ENCODE measurements at regions not wholly inside any gene's neighbourhood (a gene's known extent, or its start where the extent isn't known, plus 50 kb on each side); places are given as distances from the start of the nearest gene placed in this dataset.

DNA sequence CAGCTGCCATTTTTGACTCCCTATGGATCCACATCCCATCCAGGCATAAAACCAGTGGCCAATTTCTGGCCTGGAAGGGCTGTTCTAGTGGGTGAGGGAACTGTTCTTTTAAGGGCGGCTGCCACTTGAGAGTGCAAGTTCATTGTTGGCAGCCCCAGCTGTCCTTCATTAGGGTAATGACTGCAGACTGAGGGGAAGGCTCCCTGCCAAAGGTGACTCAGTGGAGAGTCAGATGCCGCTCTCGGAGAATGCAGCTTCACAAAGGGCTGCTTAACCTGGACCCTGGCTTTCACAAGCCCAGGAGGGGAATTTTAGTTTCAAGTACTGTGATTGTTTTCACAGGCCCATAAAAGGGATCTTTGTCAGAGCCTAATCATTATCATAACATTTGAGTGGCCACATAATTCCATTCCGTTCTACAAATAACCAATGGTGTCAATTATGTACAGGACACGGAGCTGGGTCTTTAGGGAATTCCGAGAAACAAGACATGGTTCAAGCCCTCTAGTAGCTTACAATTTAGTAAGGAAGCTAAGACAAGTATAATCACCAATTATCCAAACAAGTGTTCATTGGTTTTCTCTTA is 235.7 kb downstream of the CDCA7 start:
- DNase-seq: no peak

DNA sequence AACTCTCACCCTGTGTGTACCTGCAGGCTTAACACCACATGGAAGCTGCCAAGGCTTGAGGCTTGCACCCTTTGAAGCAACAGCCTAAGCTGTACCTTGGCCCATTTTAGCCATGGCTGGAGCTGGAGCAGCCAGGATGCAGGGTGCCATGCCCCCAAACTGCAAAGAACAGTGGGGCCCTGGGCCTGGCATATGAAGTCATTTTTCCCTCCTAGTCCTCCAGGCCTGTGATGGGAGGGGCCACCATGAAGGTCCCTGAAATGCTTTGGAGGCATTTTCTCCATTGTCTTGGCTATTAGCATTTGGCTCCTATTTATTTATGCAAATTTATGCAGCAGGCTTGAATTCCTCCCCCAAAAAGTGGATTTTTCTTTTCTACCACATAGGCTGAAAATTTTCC is 238.4 kb downstream of the CDCA7 start:
- no peak for DNase-seq

DNA sequence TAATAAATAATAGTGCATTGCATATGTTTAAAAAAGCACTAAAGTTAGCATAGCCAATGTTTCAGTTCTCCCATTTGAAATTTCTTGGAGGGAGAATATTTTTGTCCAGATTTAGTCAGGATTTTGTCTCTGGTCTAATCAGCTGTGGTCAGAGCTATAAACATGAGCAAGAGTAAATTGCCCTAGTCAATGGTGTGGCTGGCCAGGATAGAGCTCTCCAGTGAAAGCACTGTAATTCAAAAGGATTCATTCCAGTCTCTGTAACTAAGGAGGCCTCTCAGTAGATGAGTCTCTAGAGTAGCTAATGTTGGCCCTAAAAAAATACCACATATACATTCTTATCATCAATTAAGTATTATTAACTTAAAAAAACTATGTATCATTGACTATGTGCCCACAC is 241.6 kb downstream of the CDCA7 start:
- DNase-seq: no peak

DNA sequence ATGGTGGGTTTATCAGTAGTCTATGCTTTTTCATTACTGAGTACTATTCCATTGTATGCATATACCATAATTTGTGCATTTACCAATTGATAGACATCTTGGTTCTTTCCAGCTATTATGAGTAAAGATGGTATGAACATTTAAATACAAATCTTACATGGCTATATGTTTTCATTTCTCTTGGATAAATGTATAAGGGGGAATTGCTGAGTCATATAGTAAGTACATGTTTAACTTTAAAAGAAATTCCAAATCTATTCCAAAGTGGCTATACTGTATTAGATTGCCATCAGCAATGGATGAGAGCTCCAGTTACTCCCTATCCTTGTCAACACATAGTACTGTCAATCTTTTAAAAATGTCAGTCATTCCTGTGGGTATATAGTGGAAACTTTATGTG is 243.9 kb downstream of the CDCA7 start:
- DNase-seq: no peak

DNA sequence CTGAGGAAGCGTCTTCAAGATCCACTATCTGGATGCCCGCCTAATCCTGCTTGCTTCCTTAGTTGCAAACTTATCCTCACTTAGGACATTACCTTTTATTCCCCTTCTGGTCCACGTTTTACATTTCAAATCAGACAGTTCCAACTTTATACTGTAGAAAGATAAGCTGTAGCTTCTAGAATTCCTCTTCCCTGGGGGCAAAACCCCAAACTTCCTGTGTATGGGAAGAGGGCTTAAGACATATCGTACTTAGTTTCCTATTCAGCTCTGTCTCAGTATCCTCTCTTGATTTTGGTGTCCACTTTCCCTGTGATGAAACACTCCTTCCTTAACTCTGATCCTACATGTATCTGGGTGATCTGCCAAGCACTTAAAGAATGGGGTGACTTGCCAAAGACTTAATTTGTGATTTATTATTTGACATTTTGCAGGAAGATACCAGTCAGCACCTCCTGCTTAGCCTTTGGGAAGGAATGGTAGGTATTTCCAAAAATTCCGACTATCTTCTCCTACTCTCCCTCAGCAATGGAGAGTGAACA is 245.2 kb downstream of the CDCA7 start:
- no peak for DNase-seq

DNA sequence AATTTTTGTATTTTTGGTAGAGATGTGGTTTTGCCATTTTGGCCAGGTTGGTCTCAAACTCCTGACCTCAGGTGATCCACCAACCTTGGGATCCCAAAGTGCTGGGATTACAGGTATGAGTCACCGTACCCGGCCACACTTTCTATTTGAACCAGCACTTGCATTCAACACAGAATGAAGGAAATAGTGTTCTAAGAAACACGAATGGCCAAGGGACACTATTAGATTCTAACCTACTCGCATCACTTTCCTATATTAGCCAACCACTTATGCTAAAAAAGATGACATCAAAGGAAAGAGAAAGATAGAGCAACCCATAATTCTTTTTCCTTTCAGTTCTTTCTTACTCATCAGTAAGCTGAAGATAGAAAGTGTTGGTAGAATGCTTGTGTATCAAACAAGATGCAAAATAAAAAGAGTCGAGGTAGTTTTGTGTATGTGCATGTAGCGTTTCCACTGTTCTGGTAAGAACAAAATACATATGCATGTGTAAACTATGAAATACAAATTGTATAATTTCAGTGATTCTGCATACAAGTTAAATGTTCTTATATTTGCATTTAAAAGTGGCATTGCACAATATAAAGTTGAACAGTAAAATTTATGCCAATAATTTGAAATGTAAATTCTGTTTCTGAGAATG is 247.6 kb downstream of the CDCA7 start:
- no peak for DNase-seq

DNA sequence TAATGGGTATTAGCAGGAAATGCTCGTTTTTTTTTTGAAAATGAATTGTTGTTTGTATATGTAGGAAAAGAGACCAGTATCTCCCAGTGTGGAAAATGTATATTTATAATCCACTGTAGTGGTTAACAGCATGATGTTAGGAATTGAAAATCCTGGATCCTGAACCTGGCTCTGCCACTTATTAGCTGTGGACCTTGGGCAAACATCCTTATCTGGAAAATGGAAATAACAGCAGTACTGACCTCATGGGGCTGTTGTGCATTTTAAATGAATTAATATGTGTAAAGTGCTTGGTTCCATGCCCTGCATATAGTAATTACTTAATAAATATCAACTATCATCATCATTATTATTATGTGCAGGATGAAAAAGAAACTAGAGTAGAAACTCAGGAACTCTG is 251.3 kb downstream of the CDCA7 start:
- DNase-seq: no peak

DNA sequence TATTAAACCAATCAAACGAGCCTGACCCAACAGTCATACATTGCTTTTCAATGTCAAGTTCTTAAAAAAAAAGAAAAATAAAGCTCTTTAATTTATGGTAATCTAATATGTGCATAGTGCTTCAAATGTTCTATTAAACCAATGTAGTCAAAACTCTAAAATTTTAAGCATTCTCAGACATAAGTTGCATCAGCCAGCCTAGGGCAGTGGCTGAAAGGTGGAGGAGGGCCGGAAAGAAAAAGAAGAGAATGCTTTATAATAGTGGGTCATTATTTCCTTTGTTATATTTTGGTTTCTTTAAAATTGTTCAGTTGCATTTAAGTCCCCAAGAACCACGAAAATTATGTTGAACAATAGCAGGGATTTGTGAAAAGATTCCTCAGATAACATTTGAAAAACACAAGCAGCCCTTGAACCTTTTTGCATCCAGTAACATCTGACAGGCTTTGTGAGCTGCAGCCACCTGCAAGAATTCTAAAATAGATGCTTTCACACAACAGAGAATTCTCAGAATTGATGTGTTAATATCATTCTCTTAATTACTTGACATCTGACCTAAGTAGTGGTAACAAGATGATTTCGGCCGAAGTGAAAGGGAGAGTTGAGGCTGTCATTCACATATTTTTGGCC is 252.1 kb downstream of the CDCA7 start:
- DNase-seq: no peak

DNA sequence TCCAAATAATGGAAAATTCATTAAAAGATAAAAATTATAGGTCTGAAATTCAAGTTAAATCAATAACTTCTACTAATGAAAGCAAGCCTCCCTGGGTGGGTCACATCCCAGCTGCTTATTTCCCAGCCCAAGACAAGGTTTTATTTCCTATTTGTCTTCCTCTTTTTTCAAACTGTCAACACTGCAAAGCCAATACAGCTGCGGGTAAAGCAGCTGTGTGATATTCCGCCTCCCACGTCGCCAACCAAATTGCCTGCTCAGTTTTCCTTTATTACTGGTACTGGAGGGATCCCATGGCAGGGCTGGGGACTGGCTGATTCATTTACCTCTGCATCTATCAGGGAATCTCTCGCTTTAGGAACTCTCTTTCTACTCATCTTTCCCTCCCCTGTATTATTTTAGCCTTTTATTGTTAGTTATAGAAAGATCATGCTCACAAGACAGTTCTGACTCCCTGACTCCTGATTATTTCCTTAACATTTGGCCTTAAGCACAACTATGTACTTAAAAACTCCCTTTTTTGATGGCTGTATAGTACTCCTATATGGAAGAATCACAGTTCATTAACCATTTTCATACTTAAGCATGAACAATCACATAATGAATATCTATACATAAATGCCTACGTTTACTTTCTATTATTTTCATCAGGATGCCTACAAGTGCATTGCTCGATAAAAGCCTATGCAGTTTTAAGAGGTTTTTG is 253.1 kb downstream of the CDCA7 start:
- DNase-seq: peak; percentile 36 to 57 (median 50)

DNA sequence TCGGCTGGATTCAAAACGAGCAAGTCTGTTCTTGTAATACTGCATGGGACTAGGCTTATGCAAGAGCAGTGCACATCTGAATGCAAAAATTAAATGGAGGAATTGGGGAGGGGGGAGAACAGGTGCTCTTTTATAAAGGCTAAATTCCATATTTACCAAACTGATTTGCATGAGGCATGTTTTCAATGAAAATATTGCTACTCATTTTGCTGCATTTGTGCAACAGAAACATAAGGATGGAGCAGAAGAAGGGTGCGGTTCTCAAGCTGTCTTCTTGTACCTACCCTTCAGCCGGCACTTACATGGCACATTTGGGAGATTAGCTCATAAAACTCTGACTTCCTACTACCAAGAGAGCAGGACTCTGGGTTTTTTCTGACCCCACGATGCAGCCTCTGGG is 256.4 kb downstream of the CDCA7 start:
- no peak for DNase-seq

DNA sequence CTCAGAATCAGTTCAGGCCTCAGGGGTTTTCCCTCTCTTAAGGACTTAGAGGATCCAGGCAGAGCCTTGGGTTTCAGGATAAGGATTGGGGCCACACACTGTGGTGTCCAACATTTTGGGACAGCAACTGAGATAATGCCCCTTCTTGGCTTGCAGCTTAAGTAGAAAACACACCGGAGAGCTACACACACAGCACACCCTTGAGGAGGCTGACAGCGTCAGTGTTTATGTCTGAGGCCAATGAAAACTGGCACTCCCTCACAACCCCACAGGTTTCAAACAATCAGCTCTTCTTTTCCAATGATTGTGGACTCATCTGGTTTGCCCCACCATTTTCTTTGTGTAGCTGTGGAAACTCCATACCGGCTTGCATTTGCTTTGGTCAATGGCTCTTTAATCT is 257.7 kb downstream of the CDCA7 start:
- no peak for DNase-seq

DNA sequence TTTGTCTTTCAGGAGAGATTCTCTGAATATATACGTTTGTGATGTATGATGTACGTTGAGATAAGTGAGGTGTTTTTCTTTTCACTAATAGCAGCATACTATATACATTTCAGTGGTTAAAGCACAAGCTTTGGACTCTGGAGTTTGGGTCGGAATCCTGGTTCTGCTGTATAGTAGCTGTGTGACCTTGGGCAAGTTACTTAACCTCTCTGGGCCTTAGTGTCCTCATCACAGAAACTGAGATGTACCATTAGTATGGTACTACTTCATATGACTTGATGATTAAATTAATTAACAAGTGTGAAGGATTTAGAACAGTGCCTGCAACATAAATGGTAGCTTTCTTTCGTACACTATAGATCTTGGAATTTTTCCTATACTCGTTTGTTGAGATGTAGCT is 258.7 kb downstream of the CDCA7 start:
- DNase-seq: no peak

DNA sequence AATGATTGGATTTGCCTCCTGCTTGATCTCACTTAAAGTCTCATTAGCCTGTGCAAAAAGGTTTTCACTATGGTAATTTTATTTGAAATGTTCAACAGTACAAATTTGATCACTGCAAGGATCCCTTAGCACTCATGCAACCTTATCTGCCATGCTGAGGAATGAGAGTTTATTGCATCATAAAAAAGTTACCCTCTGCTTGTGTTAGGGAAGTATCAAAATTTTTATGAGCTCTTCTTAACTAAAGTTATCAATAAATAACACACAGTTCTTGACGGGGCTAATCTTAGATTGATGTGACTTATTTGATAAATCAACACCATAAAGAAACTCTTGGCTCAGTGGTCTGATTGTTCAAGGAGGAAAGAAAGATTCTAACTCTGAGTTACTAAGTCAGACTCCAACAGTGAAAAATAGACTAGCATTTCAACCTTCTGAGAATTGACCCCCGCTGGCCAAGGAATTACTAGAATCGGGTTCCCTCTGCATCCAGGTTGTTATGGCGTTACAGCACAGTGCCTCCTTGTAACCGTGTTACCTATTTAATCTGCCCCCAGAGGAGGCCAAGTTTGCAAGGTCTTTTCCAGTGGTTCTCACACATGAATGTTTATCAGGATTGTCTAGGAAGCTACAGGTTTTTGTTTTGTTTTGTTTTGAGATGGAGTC is 259.7 kb downstream of the CDCA7 start:
- DNase-seq: no peak

DNA sequence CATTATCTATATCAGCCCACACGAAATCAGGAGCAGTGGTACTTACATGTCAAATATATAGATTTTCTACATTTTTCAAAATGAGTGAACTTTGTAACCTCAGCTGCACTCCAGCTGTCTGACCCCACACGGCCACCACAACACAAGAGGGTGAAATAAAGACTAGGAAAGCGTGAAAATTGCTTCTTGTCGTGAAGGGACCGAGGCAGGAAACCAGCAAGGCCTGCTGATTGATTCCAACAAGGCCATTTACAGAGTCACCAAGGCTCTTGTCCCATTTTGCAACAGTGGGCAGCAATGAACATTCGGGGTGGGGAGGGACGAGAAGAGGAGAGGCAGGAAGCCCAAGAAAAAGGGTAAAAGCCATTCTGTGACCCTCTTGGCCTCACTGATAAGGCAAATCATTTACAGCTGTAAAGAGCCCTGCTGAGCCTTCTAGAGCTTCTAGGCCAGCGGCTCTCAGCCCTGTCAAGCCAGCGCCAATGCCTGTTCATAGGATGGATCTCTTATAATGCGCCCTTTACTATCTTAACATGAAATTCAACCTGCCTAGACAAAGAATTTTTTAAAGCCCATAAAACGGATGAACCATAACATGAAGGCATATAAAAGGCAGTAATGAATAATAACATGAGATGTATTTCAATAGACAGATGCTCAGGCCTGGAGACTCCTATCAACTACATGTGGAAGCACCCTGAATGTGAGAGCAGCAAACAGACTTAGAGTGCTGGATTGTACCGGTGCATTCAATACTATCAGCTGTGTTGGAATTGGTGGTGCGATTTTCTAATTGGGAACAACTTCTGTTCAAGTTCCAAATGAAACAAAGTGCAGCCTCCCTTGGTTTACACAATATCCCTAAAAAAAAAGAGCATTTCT is 269.0 kb downstream of the CDCA7 start:
- no peak for DNase-seq

DNA sequence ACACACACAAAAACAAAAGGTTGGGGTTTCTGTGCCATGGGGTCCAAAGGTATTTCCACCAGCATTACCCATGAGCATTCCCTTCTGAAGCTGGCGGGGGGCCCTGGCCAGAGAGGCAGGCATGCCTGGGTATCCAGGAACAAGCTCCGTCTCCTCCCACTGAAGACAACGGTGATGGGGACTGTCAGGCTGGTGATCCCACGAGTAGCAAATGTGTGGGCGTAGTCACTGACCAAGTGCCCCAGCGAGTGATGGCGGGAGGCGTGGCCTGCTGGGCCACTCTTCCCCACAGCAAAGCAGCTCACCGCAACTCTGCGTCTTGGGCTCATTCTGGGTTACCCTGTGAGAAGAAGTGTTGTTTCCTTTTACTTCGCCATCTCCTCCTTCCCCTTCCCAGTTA is 270.6 kb downstream of the CDCA7 start:
- no peak for DNase-seq

DNA sequence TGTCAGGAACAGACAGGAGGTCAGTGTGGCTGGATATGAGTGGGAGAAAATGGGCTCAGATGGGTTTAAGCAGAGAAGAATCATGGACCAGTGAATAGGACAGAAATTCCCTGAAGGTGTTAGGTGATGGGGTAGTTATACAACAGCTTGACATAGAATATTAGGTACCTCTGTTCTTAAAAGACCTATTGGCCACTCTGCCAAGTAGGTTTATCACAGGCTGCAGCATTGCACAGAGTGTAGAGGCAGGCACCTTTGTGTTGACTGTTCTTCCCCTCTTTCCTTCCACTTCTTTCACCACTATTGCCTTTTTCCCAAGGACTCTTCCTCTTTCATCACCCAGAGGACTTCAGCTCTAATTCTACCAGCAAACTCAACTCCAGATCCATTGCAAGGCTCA is 274.4 kb downstream of the CDCA7 start:
- DNase-seq: no peak

DNA sequence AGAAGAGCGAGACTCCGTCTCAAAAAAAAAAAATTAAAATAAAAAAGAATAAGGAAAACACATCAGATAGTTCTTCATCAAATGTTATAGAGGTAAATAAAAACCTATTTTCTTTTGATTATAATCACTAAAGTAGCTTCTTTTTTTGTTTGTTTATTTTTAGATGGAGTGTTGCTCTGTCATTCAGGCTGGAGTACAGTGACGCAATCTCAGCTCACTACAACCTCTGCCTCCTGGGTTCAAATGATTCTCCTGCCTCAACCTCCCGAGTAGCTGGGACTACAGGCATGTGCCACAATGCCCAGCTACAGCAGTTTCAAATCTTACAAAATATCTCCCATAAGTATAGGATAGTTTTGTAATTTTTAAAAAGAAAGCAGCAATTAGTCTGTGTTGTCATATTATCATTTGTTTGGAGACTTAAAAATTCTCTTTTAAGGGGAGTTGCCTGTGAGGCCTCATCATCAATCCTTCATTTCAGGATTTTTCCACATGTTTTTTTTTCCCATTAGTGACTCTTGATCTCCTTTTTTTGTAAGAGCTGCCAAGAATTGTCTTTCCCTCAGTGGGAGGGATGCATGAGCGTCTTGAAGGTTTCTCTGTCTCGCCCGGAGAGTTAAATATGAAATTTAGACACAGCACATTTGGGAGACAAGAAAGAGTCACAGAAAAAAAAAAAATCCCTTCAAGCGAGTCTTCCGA is 275.9 kb downstream of the CDCA7 start:
- no peak for DNase-seq

DNA sequence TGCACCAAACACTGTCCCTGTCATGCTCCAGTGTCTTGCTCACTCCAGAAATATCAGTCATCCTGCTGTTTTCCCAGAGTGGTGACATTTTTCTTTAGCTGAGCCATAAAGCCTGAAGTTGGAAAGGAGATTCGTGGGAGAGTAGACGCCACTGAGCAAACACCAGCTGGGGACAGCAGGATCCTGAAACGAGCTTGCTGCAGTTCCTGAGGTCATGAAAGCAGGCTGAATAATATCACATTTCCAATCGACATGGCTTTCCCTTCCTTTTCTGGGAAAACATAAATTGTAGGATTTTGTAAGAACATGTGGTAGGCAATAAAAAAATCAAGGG is 276.4 kb downstream of the CDCA7 start:
- DNase-seq: no peak

DNA sequence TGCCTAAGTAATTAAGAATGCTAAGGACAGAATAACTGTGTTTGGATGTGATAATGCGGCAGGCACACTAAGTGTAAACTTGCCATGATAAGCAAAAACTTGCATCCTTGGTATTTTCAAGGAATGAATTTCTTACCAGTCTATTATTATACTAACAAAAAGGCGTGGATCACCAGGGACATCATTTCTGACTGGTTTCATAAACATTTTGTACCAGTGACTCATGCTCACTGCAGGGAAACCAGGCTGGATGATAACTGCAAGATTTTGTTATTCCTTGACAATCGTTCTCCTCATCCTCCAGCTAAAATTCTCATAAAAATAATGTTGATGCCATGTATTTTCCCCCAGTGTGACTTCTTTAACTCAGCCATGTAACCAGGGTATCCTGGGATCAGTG is 289.5 kb downstream of the CDCA7 start:
- DNase-seq: no peak

DNA sequence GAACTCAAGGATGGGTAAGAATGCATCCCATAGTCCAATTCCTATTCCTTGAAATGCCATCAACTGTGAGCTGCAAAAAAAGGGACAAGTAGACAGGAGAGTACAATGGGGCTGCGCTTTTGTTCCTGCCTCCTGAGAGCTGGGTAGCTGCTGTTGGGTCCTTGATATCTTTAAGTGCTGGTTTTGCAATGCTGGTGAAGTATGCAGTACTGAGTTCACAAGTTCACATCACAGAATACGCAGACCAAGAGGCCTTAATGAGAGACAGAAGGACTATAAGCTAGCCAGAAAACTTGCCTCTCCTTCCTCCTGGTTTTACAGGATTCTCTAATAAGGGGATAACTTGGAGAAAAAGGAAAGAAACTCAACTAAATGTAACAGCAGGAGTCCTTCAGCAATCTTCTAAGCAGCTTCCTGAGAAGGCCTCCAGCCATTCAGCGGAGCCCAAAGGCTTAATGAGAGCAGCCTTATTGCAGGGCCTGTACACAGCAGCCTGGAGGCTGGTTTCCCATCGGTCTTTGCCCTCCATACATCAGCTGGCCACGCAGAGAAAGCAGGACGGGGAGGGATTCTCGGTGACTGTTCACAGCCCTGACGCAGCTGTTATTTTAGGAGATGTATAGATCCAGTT is 293.1 kb downstream of the CDCA7 start:
- DNase-seq: no peak

DNA sequence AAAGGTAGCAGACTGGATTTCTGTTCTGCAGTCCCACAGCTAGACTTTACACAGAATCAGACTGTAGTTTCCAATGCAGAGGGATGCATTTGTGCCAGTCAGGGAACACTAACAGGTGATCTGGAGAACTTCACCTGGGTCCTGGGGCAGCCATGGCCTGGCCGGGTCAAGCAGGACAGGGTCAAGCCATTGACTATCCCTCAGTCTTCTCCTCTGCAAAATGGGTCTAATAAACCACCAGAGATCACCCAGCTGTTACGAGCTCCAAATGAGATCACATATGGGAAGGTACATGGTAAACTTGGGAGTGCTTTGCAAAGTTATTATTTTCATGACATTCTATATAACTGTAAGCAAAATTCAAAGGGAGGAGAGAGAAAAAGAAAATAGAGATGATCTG is 294.1 kb downstream of the CDCA7 start:
- DNase-seq: no peak
